A673 (cell line): ENCODE measurements at regions not wholly inside any gene's neighbourhood (a gene's known extent, or its start where the extent isn't known, plus 50 kb on each side); places are given as distances from the start of the nearest gene placed in this dataset.

Source experiments
- BruUV-seq: library from RNA; stranded (reverse); fragments of 400-500 nt; replicated peaks from 2 replicates; lab custom pipeline; 2021; lab: Mats Ljungman, UMichigan
- CTCF ChIA-PET: fragments of 300-600 bp; sonication (Branson Sonifier 250); formaldehyde crosslinking; loops from one replicate; lab custom pipeline; 2022; ENCODE audit warnings: antibody characterized with exemption; lab: Charles Lee
- POLR2A ChIA-PET: fragments of 300-600 bp; sonication (Branson Sonifier 250); formaldehyde crosslinking; loops from one replicate; lab custom pipeline; 2022; ENCODE audit warnings: antibody characterized with exemption; ENCODE audit not compliant: low non-redundant PET; lab: Charles Lee
- DNase-seq: peaks from one replicate; pipeline ENCODE4 v3.0.0-alpha.2; 2015; ENCODE audit warnings: low spot score
- H3K27ac ChIP-seq: fragments of 200-600 bp; sonication (generic); 2 replicates; pipeline ENCODE4 v1.5.1; 2016; ENCODE audit warnings: mixed run types, low read depth, mild to moderate bottlenecking, mixed read lengths, antibody characterized with exemption, low read length; ENCODE audit not compliant: poor library complexity, severe bottlenecking
- H3K27me3 ChIP-seq: fragments of 200-600 bp; sonication (generic); replicated peaks from 2 replicates; pipeline ENCODE4 v1.6.1; 2017; ENCODE audit warnings: mixed run types, low read depth, mild to moderate bottlenecking, mixed read lengths, antibody characterized with exemption, low read length; ENCODE audit not compliant: insufficient read depth, poor library complexity
- H3K36me3 ChIP-seq: fragments of 200-600 bp; sonication (generic); 2 replicates; pipeline ENCODE4 v1.6.1; 2016; ENCODE audit warnings: mixed run types, mild to moderate bottlenecking, mixed read lengths, antibody characterized with exemption, low read length; ENCODE audit not compliant: insufficient read depth, poor library complexity, severe bottlenecking
- H3K4me1 ChIP-seq: fragments of 200-600 bp; sonication (generic); 2 replicates; pipeline ENCODE4 v1.6.1; 2017; ENCODE audit warnings: mixed run types, mild to moderate bottlenecking, mixed read lengths, antibody characterized with exemption, low read length; ENCODE audit not compliant: insufficient read depth, poor library complexity, severe bottlenecking
- H3K4me3 ChIP-seq: fragments of 200-600 bp; sonication (generic); 2 replicates; pipeline ENCODE4 v1.5.1; 2016; ENCODE audit warnings: low read depth, mixed run types, mild to moderate bottlenecking, mixed read lengths, low read length; ENCODE audit not compliant: poor library complexity, severe bottlenecking
- H3K9me3 ChIP-seq: fragments of 200-600 bp; sonication (generic); 2 replicates; pipeline ENCODE4 v1.6.1; 2016; ENCODE audit warnings: mixed run types, low read depth, mild to moderate bottlenecking, mixed read lengths, antibody characterized with exemption, low read length; ENCODE audit not compliant: poor library complexity, severe bottlenecking
- CTCF ChIP-seq: fragments of 300-800, 200-600 bp; sonication (generic); conservative IDR thresholded peaks from 2 replicates; pipeline ENCODE4 v1.5.1; 2017; ENCODE audit warnings: low read depth, mild to moderate bottlenecking, antibody characterized with exemption, low read length, moderate library complexity, mixed read lengths
- EZH2 ChIP-seq: fragments of 200-600 bp; sonication (generic); IDR thresholded peaks from 2 replicates; pipeline ENCODE4 v1.6.1; 2017; ENCODE audit warnings: borderline replicate concordance, low read depth, mild to moderate bottlenecking, mixed read lengths, antibody characterized with exemption, low read length; ENCODE audit not compliant: poor library complexity, severe bottlenecking
- intact Hi-C: fragments of 100-400 bp; cut with micrococcal nuclease; formaldehyde crosslinking; loops from one replicate; pipeline ENCODE4 v1.10.0; 2022; ENCODE audit not compliant: unreplicated experiment

GRCh38 chr2:58720770-58721697 lies 479.9 kb upstream of the FANCL start:
- no peaks in the 10 kb centered on the region for H3K9me3 ChIP-seq
- peaks cover 27% of the 10 kb centered on the region for H3K27me3 ChIP-seq
- intact Hi-C loops: no loop called here
- ChIA-PET POLR2A (no interaction called here), CTCF (no interaction called here)
- H3K4me1 ChIP-seq: peaks cover 3% of the 10 kb centered on the region
- H3K36me3 ChIP-seq: no peaks in the 10 kb centered on the region
- H3K27ac ChIP-seq: no peak overlapping the region
- no TSS peak for BruUV-seq
- DNase-seq: no peak
- no peak overlapping the region for H3K4me3 ChIP-seq
- no peak for TF ChIP-seq EZH2
- no peak for TF ChIP-seq CTCF

DNA sequence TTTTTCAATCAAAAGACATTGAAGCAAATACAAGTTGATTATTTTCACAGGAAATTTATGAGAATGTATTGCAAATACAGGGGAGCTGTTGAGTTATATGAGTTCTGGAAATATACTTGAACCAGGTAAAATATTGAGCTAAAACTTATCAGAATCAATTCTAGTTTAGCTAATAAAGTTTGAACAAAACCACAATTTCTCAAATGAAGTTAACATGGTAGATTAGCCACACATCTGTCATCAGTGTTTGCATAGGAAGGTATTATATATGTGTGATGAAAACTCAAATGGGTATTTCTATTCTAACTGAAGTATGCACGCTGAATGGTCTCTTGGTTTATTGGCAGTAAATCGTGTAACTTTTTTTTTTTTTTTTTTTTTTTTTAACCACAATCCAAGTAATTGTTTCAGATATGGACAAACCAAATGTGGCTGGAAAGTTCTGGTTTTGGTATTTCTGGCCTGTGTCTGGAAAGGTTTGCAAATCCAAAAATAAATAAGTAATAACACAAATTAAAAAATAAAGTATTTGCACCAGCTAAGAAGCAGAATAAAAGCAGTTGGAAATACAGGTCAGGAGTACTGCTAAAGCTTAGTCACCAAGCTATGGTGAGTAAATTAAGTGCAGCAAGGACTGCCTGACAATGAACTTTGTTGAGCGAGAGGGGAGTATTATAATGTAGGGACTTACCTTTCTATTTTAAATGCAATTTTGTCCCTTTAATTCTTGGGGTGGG lies 479.1 kb upstream of the FANCL start:
- Histone ChIP-seq H3K36me3 (no peaks in the 10 kb centered on the region), H3K27me3 (peaks cover 27% of the 10 kb centered on the region), H3K4me3 (no peak overlapping the region), H3K9me3 (no peaks in the 10 kb centered on the region), H3K27ac (no peak overlapping the region), H3K4me1 (peaks cover 3% of the 10 kb centered on the region)
- POLR2A ChIA-PET: no interaction called here
- BruUV-seq: no TSS peak
- TF ChIP-seq EZH2: no peak
- TF ChIP-seq CTCF: no peak
- intact Hi-C loops: no loop called here
- CTCF ChIA-PET: no interaction called here
- no peak for DNase-seq

DNA sequence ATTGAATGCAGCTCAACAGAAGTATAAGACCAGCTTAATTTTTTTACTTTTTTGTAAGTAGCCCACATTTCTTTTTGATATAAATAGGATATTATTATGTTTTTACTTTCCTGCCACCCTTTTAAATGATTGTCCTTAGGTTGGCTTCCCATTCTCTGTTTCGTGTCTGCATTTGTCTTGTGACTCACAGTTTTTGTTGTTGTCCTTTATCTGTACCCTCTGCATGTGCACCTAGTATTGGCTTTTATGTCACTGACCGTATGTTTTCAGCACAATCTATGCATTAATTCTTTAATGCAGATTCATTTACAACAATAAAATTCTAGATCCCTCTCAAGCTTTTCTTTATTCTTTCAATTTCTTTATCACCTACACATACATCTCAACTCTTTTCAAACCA lies 474.2 kb upstream of the FANCL start:
- Histone ChIP-seq H3K9me3 (no peaks in the 10 kb centered on the region), H3K27me3 (peaks cover 17% of the 10 kb centered on the region), H3K4me1 (peaks cover 3% of the 10 kb centered on the region), H3K36me3 (no peaks in the 10 kb centered on the region), H3K27ac (no peak overlapping the region), H3K4me3 (no peak overlapping the region)
- POLR2A ChIA-PET: no interaction called here
- no peak for DNase-seq
- TF ChIP-seq EZH2 (no peak), CTCF (no peak)
- intact Hi-C loops: no loop called here
- no TSS peak for BruUV-seq
- CTCF ChIA-PET: no interaction called here
